ENCODE measurements at regions not wholly inside any gene's neighbourhood (a gene's known extent, or its start where the extent isn't known, plus 50 kb on each side); places are given as distances from the start of the nearest gene placed in this dataset.

GRCh38 chr12:107586256-107586970 is 99.2 kb upstream of the PWP1 start:
- ChIA-PET CTCF (no interaction called here), POLR2A (no interaction called here)
- TF ChIP-seq HDGF (IDR thresholded peaks at IDR 0.05; ENCODE audit: borderline replicate concordance), result no peak
- no peak for TF ChIP-seq ELF4 (IDR thresholded peaks at IDR 0.05)
- TF ChIP-seq TARDBP (IDR thresholded peaks at IDR 0.05), result no peak
- TF ChIP-seq SUZ12 (IDR thresholded peaks at IDR 0.05), result no peak
- TF ChIP-seq FOXA1 (IDR thresholded peaks at IDR 0.05), result no peak
- no peak for TF ChIP-seq ZNF384 (IDR thresholded peaks at IDR 0.05)
- no peak for TF ChIP-seq SP1 (IDR thresholded peaks at IDR 0.05)
- TF ChIP-seq CTBP1 (IDR thresholded peaks at IDR 0.05; ENCODE audit: borderline replicate concordance), result no peak
- TF ChIP-seq L3MBTL2 (conservative IDR thresholded peaks at IDR 0.05), result no peak
- no peak for TF ChIP-seq LEF1 (IDR thresholded peaks at IDR 0.05; ENCODE audit: borderline replicate concordance)
- TF ChIP-seq ARNT (IDR thresholded peaks at IDR 0.05), result no peak
- no peak for TF ChIP-seq FOXM1 (IDR thresholded peaks at IDR 0.05; ENCODE audit: borderline replicate concordance)
- no peak for TF ChIP-seq BHLHE40 (IDR thresholded peaks at IDR 0.05; ENCODE audit: borderline replicate concordance)
- no peak for TF ChIP-seq NFRKB (IDR thresholded peaks at IDR 0.05)
- TF ChIP-seq PKNOX1 (IDR thresholded peaks at IDR 0.05), result no peak

GRCh38 chr12:107590413-107590812 is 95.2 kb upstream of the PWP1 start:
- DNase-seq (ENCODE audit: extremely low spot score), result no peak
- CTCF ChIA-PET, result no interaction called here
- POLR2A ChIA-PET, result no interaction called here
- TF ChIP-seq ZNF384 (IDR thresholded peaks at IDR 0.05) (no peak), CTBP1 (IDR thresholded peaks at IDR 0.05; ENCODE audit: borderline replicate concordance) (no peak), L3MBTL2 (conservative IDR thresholded peaks at IDR 0.05) (no peak), ARNT (IDR thresholded peaks at IDR 0.05) (no peak), NFRKB (IDR thresholded peaks at IDR 0.05) (no peak)

More at GRCh38 chr12:107586256-107586970, 99.2 kb upstream of the PWP1 start:
- no peak for DNase-seq (ENCODE audit: extremely low spot score)

- ChIA-PET CTCF (no interaction called here), POLR2A (no interaction called here)
- TF ChIP-seq CTBP1 (IDR thresholded peaks at IDR 0.05; ENCODE audit: borderline replicate concordance) (no peak), FOXA1 (IDR thresholded peaks at IDR 0.05) (no peak), FOXM1 (IDR thresholded peaks at IDR 0.05; ENCODE audit: borderline replicate concordance) (no peak), NFRKB (IDR thresholded peaks at IDR 0.05) (no peak), SP1 (IDR thresholded peaks at IDR 0.05) (no peak), ZNF384 (IDR thresholded peaks at IDR 0.05) (no peak), LEF1 (IDR thresholded peaks at IDR 0.05; ENCODE audit: borderline replicate concordance) (no peak)
Observed at GRCh38 chr12:107590814-107591375, 94.7 kb upstream of the PWP1 start.

GRCh38 chr12:107593713-107594381 is 91.8 kb upstream of the PWP1 start:
- no peak for TF ChIP-seq ZNF384 (IDR thresholded peaks at IDR 0.05)
- TF ChIP-seq PKNOX1 (IDR thresholded peaks at IDR 0.05), result no peak
- TF ChIP-seq ELF4 (IDR thresholded peaks at IDR 0.05), result no peak
- no peak for TF ChIP-seq L3MBTL2 (conservative IDR thresholded peaks at IDR 0.05)
- TF ChIP-seq BHLHE40 (IDR thresholded peaks at IDR 0.05; ENCODE audit: borderline replicate concordance), result no peak
- TF ChIP-seq HDGF (IDR thresholded peaks at IDR 0.05; ENCODE audit: borderline replicate concordance), result no peak
- TF ChIP-seq ARNT (IDR thresholded peaks at IDR 0.05), result no peak
- TF ChIP-seq FOXM1 (IDR thresholded peaks at IDR 0.05; ENCODE audit: borderline replicate concordance), result no peak
- TF ChIP-seq LEF1 (IDR thresholded peaks at IDR 0.05; ENCODE audit: borderline replicate concordance), result no peak
- TF ChIP-seq CTBP1 (IDR thresholded peaks at IDR 0.05; ENCODE audit: borderline replicate concordance), result no peak
- TF ChIP-seq FOXK2 (IDR thresholded peaks at IDR 0.05), result no peak
- TF ChIP-seq NFRKB (IDR thresholded peaks at IDR 0.05), result no peak
- TF ChIP-seq TARDBP (IDR thresholded peaks at IDR 0.05), result no peak
- no peak for TF ChIP-seq FOXA1 (IDR thresholded peaks at IDR 0.05)
- no peak for TF ChIP-seq SUZ12 (IDR thresholded peaks at IDR 0.05)
- TF ChIP-seq SP1 (IDR thresholded peaks at IDR 0.05), result no peak
- ChIA-PET CTCF (no interaction called here), POLR2A (no interaction called here)
- peak; percentile 39 for DNase-seq (ENCODE audit: extremely low spot score)

More at GRCh38 chr12:107590814-107591375, 94.7 kb upstream of the PWP1 start:
- DNase-seq (ENCODE audit: extremely low spot score), result no peak

- no peak for TF ChIP-seq SUZ12 (IDR thresholded peaks at IDR 0.05)
- TF ChIP-seq FOXM1 (IDR thresholded peaks at IDR 0.05; ENCODE audit: borderline replicate concordance), result no peak
- TF ChIP-seq FOXK2 (IDR thresholded peaks at IDR 0.05), result no peak
- TF ChIP-seq FOXA1 (IDR thresholded peaks at IDR 0.05), result no peak
- TF ChIP-seq NFRKB (IDR thresholded peaks at IDR 0.05), result no peak
- TF ChIP-seq PKNOX1 (IDR thresholded peaks at IDR 0.05), result no peak
- TF ChIP-seq LEF1 (IDR thresholded peaks at IDR 0.05; ENCODE audit: borderline replicate concordance), result no peak
- TF ChIP-seq SP1 (IDR thresholded peaks at IDR 0.05), result no peak
- TF ChIP-seq ZNF384 (IDR thresholded peaks at IDR 0.05), result no peak
- TF ChIP-seq L3MBTL2 (conservative IDR thresholded peaks at IDR 0.05), result no peak
- no peak for TF ChIP-seq HDGF (IDR thresholded peaks at IDR 0.05; ENCODE audit: borderline replicate concordance)
- no peak for TF ChIP-seq ARNT (IDR thresholded peaks at IDR 0.05)
- TF ChIP-seq CTBP1 (IDR thresholded peaks at IDR 0.05; ENCODE audit: borderline replicate concordance), result no peak
- ChIA-PET CTCF (no interaction called here), POLR2A (no interaction called here)
Observed at GRCh38 chr12:107594995-107595394, 90.6 kb upstream of the PWP1 start.

More at GRCh38 chr12:107594995-107595394, 90.6 kb upstream of the PWP1 start:
- DNase-seq (ENCODE audit: extremely low spot score), result no peak
